Right lobe of liver (tissue), 6 donors: ENCODE measurements at regions not wholly inside any gene's neighbourhood (a gene's known extent, or its start where the extent isn't known, plus 50 kb on each side); places are given as distances from the start of the nearest gene placed in this dataset.

ENCODE experiments used
- ATAC-seq, 4 donors: fragments of 200-7000 bp; cut with Tn5 transposase; one replicate each; pipeline ENCODE4 v1.9.1; 2020; ENCODE audit warnings: mild to moderate bottlenecking in 4 of 4, moderate library complexity in 4 of 4
- DNase-seq, 3 donors: peaks; one replicate each; pipeline ENCODE4 v3.0.0-alpha.2; 2020
- H3K27ac ChIP-seq, 3 donors: fragments of 200-600 bp; one replicate each; pipeline ENCODE4 v1.8.0; 2022
- H3K27me3 ChIP-seq, 2 donors: fragments of 200-600 bp; one replicate each; pipeline ENCODE4 v1.8.0; 2022
- H3K36me3 ChIP-seq, 4 donors: fragments of 200-600 bp; sonication (generic) in 1 of 4; one replicate each; pipeline versions ENCODE4 v1.5.1 to v1.8.0; 2017 to 2022; ENCODE audit warnings: control low read depth in 1 of 4
- H3K4me1 ChIP-seq, 4 donors: fragments of 200-600 bp; sonication (generic) in 1 of 4; one replicate each; pipeline versions ENCODE4 v1.5.1 to v1.8.0; 2017 to 2022; ENCODE audit warnings: control low read depth in 1 of 4
- H3K4me3 ChIP-seq, 3 donors: fragments of 200-600 bp; one replicate each; pipeline ENCODE4 v1.8.0; 2022
- H3K9me3 ChIP-seq, 4 donors: fragments of 200-600 bp; sonication (generic) in 1 of 4; one replicate each; pipeline versions ENCODE4 v1.5.1 to v1.8.0; 2017 to 2022; ENCODE audit warnings: control low read depth in 1 of 4
- CTCF ChIP-seq, 4 donors: fragments of 200-600 bp in 3 of 4; fragments of 450-650 bp in 1 of 4; IDR thresholded peaks; one replicate each; pipeline versions ENCODE4 v1.5.1 to v1.8.0; 2016 to 2022; ENCODE audit warnings: antibody characterized with exemption in 4 of 4, mild to moderate bottlenecking in 2 of 4
- POLR2A ChIP-seq: fragments of 450-650 bp; IDR thresholded peaks from one replicate; pipeline ENCODE4 v1.6.1; 2017; ENCODE audit warnings: antibody characterized with exemption, mild to moderate bottlenecking
- WGBS: methylation state at CpG from one replicate; pipeline ENCODE4 v1.1.6; 2018; ENCODE audit warnings: low coverage, low lambda C conversion rate; ENCODE audit not compliant: insufficient coverage; ENCODE audit errors: missing lambda C conversion rate; 5-methylcytosine and 5-hydroxymethylcytosine counted together
- intact Hi-C, 2 donors: fragments of 100-400 bp; cut with DNase I; formaldehyde crosslinking; loops; one replicate each; pipeline versions ENCODE4 v1.11.2 to v1.14.1; 2022
- donor health status: DM: no; HTN: yes; CAD: no.
- donor health status: DM: no; HTN: no; CAD: no.
- donor health status: DM: no; HTN: no; CAD: no.
- donor health status: DM: no; HTN: yes; CAD: no.
- donor health status: DM: no; HTN: yes; CAD: no.

- TF ChIP-seq CTCF (IDR thresholded peaks at IDR 0.05) (no peak), POLR2A (no peak)
- H3K36me3 ChIP-seq: no peaks in the 10 kb centered on the region
- no peaks in the 10 kb centered on the region for H3K4me1 ChIP-seq
- H3K27ac ChIP-seq: no peak overlapping the region
- H3K27me3 ChIP-seq: no peaks in the 10 kb centered on the region
- no peak for DNase-seq
- no peak for ATAC-seq
- 49% methylated on average over 4 of the region's 5 CpGs for WGBS
- intact Hi-C loops: no loop called here
- no peaks in the 10 kb centered on the region for H3K9me3 ChIP-seq
- no peak overlapping the region for H3K4me3 ChIP-seq
These were observed 1629.6 kb downstream of the FAM181B start for GRCh38 chr11:81104051-81104450.

- no peak overlapping the region for H3K4me3 ChIP-seq
- H3K36me3 ChIP-seq: no peaks in the 10 kb centered on the region
- intact Hi-C loops: no loop called here
- H3K4me1 ChIP-seq: no peaks in the 10 kb centered on the region
- no peak overlapping the region for H3K27ac ChIP-seq
- ATAC-seq (no peak), DNase-seq (no peak)
- WGBS: 14% methylated on average over 1 of the region's 1 CpG
- H3K9me3 ChIP-seq: no peaks in the 10 kb centered on the region
- no peaks in the 10 kb centered on the region for H3K27me3 ChIP-seq
- TF ChIP-seq CTCF (IDR thresholded peaks at IDR 0.05): no peak
These were observed 1635.2 kb downstream of the FAM181B start for GRCh38 chr11:81098471-81098870.

- H3K27ac ChIP-seq: no peak overlapping the region
- H3K4me3 ChIP-seq: no peak overlapping the region
- H3K27me3 ChIP-seq: no peaks in the 10 kb centered on the region
- no peaks in the 10 kb centered on the region for H3K9me3 ChIP-seq
- no peak for DNase-seq
- TF ChIP-seq CTCF (IDR thresholded peaks at IDR 0.05): no peak
- TF ChIP-seq POLR2A: no peak
- H3K4me1 ChIP-seq: no peaks in the 10 kb centered on the region
- H3K36me3 ChIP-seq: no peaks in the 10 kb centered on the region
- no peak for ATAC-seq
- intact Hi-C loops: no loop called here
These were observed 1641.1 kb downstream of the FAM181B start for GRCh38 chr11:81092522-81092921.

GRCh38 chr11:81089242-81089641 is 1644.4 kb downstream of the FAM181B start:
- Histone ChIP-seq H3K36me3 (no peaks in the 10 kb centered on the region), H3K27me3 (no peaks in the 10 kb centered on the region), H3K27ac (no peak overlapping the region), H3K4me1 (no peaks in the 10 kb centered on the region), H3K4me3 (no peak overlapping the region), H3K9me3 (no peaks in the 10 kb centered on the region)
- 59% methylated on average over 4 of the region's 4 CpGs for WGBS
- no peak for TF ChIP-seq CTCF (IDR thresholded peaks at IDR 0.05)
- no peak for TF ChIP-seq POLR2A
- ATAC-seq (no peak), DNase-seq (no peak)
- intact Hi-C loops: no loop called here

GRCh38 chr11:81080476-81080875 is 1639.6 kb upstream of the TENM4 start:
- DNase-seq: no peak
- no peaks in the 10 kb centered on the region for H3K9me3 ChIP-seq
- intact Hi-C loops: no loop called here
- ATAC-seq: no peak
- H3K36me3 ChIP-seq: no peaks in the 10 kb centered on the region
- H3K4me1 ChIP-seq: no peaks in the 10 kb centered on the region
- TF ChIP-seq POLR2A (no peak), CTCF (IDR thresholded peaks at IDR 0.05) (no peak)
- no peak overlapping the region for H3K27ac ChIP-seq
- H3K4me3 ChIP-seq: no peak overlapping the region
- H3K27me3 ChIP-seq: no peaks in the 10 kb centered on the region
- WGBS: 43% methylated on average over 4 of the region's 4 CpGs
